ENCODE measurements at regions not wholly inside any gene's neighbourhood (a gene's known extent, or its start where the extent isn't known, plus 50 kb on each side); places are given as distances from the start of the nearest gene placed in this dataset.

GRCh38 chr21:32206631-32207405 is 72.0 kb downstream of the MIS18A start:
- TF ChIP-seq, protein P1, sequence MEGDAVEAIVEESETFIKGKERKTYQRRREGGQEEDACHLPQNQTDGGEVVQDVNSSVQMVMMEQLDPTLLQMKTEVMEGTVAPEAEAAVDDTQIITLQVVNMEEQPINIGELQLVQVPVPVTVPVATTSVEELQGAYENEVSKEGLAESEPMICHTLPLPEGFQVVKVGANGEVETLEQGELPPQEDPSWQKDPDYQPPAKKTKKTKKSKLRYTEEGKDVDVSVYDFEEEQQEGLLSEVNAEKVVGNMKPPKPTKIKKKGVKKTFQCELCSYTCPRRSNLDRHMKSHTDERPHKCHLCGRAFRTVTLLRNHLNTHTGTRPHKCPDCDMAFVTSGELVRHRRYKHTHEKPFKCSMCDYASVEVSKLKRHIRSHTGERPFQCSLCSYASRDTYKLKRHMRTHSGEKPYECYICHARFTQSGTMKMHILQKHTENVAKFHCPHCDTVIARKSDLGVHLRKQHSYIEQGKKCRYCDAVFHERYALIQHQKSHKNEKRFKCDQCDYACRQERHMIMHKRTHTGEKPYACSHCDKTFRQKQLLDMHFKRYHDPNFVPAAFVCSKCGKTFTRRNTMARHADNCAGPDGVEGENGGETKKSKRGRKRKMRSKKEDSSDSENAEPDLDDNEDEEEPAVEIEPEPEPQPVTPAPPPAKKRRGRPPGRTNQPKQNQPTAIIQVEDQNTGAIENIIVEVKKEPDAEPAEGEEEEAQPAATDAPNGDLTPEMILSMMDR (IDR thresholded peaks at IDR 0.05): no peak
- TF ChIP-seq POLR2A (IDR thresholded peaks at IDR 0.05; ENCODE audit: low read depth) (no peak), POLR2AphosphoS5 (IDR thresholded peaks at IDR 0.05) (no peak), EP300 (IDR thresholded peaks at IDR 0.05) (no peak)
